PC-3 (cell line): ENCODE measurements at regions not wholly inside any gene's neighbourhood (a gene's known extent, or its start where the extent isn't known, plus 50 kb on each side); places are given as distances from the start of the nearest gene placed in this dataset.

ENCODE experiments used
- EZH2 ChIP-seq: fragments of 300-600 bp; sonication (generic); IDR thresholded peaks from one replicate; pipeline ENCODE4 v1.6.1; 2017; ENCODE audit warnings: antibody characterized with exemption, mild to moderate bottlenecking, low read length; ENCODE audit not compliant: unreplicated experiment
- TF ChIP-seq, protein P1 (sequence below): fragments of 300-600 bp; sonication (generic); conservative IDR thresholded peaks from 2 replicates; pipeline ENCODE4 v1.5.1; 2017; ENCODE audit warnings: antibody characterized with exemption, low read depth, mild to moderate bottlenecking, low read length

DNA sequence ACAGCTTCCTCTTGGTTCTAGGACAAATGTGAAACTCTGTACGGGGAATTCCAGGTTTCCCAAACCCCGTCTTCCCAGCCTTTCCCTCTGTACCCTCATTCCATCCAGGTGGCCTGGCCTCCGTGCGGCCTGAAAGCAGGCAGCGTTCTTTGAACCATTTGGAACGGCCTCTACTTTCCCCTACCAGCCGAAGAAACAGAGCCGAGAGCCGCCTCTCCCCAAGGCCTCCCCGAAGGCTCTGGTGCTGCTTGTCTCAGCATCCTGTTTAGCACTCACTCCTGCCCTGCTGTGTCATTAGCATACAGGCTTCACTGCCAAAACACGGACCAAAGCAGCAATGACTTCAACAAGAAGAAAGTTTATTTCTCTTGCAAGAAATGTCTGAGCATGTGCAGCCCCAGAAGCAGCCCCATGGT, 137.7 kb downstream of the HSD17B3 start:
- TF ChIP-seq, protein P1, sequence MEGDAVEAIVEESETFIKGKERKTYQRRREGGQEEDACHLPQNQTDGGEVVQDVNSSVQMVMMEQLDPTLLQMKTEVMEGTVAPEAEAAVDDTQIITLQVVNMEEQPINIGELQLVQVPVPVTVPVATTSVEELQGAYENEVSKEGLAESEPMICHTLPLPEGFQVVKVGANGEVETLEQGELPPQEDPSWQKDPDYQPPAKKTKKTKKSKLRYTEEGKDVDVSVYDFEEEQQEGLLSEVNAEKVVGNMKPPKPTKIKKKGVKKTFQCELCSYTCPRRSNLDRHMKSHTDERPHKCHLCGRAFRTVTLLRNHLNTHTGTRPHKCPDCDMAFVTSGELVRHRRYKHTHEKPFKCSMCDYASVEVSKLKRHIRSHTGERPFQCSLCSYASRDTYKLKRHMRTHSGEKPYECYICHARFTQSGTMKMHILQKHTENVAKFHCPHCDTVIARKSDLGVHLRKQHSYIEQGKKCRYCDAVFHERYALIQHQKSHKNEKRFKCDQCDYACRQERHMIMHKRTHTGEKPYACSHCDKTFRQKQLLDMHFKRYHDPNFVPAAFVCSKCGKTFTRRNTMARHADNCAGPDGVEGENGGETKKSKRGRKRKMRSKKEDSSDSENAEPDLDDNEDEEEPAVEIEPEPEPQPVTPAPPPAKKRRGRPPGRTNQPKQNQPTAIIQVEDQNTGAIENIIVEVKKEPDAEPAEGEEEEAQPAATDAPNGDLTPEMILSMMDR, result no peak
- TF ChIP-seq EZH2, result no peak
